ENCODE measurements at regions not wholly inside any gene's neighbourhood (a gene's known extent, or its start where the extent isn't known, plus 50 kb on each side); places are given as distances from the start of the nearest gene placed in this dataset.

DNA sequence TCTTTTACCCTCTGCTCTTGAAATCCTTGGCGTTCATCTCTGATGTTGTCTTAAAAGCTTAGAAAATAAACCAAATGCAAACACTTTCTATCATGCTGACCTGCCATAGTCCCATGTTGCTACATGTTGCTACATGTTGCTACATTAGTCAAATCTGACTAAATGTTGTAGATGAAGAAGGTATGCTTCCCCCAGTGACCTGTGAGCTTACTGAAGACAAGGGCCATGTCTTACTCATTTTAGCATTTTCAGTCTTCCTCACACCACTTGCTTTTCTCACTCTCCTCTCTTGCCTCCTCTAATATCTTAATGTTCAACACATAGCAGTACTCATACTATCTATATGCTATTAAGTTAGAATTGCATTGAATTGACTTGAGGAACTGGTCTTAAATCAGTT is 346.4 kb upstream of the MTNR1B start:
- no peak for DNase-seq (ENCODE audit: low read depth)

GRCh38 chr11:92625894-92626293 is 343.6 kb upstream of the MTNR1B start:
- no peak for DNase-seq (ENCODE audit: low read depth)

DNA sequence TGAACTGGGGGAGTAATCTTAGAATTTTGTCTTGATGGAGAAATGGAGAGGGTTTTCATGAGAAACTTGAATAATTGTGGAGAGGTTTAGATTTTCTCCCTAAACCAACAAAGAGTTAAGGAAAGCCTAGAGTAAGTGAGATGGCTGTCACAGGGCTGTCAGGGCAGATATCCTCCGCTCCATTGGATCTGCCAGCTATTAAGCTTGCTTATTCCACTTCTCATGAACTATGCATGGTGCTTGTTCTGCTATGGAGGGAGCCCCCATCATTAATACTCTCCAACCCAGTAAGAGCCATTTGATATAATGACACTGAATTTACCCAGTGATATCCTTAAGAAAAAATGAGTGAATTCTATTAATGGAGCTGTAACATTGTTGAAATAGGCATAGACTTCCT is 342.8 kb upstream of the MTNR1B start:
- no peak for DNase-seq (ENCODE audit: low read depth)

GRCh38 chr11:92627615-92628256 is 341.7 kb upstream of the MTNR1B start:
- DNase-seq (ENCODE audit: low read depth): no peak

GRCh38 chr11:92628401-92629292 is 340.8 kb upstream of the MTNR1B start:
- no peak for DNase-seq (ENCODE audit: low read depth)

GRCh38 chr11:92632495-92632894 is 337.0 kb upstream of the MTNR1B start:
- no peak for DNase-seq (ENCODE audit: low read depth)

GRCh38 chr11:92633820-92634219 is 335.6 kb upstream of the MTNR1B start:
- no peak for DNase-seq (ENCODE audit: low read depth)

GRCh38 chr11:92636543-92637188 is 332.8 kb upstream of the MTNR1B start:
- no peak for DNase-seq (ENCODE audit: low read depth)

GRCh38 chr11:92638678-92639077 is 330.8 kb upstream of the MTNR1B start:
- DNase-seq (ENCODE audit: low read depth): no peak

GRCh38 chr11:92642177-92642931 is 327.1 kb upstream of the MTNR1B start:
- no peak for DNase-seq (ENCODE audit: low read depth)

DNA sequence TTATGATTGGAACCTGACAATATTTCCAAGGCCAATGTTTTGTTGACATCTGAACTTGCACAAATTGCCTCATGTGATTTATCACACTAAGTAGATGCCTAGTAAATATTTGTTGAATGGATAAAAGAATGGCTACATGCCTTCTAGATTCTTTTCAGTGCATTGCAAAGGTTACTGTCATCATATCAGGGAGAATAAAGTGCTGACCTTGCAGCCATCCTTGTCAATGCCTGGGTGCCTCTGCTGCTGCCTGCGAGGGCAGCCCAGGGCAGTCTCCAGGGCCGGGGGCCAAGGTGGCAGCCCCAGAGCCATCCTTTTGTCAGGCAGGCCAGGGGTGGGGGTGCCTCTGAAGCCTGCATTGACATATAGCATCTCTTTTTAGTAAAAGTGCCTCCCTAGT is 325.6 kb upstream of the MTNR1B start:
- no peak for DNase-seq (ENCODE audit: low read depth)

DNA sequence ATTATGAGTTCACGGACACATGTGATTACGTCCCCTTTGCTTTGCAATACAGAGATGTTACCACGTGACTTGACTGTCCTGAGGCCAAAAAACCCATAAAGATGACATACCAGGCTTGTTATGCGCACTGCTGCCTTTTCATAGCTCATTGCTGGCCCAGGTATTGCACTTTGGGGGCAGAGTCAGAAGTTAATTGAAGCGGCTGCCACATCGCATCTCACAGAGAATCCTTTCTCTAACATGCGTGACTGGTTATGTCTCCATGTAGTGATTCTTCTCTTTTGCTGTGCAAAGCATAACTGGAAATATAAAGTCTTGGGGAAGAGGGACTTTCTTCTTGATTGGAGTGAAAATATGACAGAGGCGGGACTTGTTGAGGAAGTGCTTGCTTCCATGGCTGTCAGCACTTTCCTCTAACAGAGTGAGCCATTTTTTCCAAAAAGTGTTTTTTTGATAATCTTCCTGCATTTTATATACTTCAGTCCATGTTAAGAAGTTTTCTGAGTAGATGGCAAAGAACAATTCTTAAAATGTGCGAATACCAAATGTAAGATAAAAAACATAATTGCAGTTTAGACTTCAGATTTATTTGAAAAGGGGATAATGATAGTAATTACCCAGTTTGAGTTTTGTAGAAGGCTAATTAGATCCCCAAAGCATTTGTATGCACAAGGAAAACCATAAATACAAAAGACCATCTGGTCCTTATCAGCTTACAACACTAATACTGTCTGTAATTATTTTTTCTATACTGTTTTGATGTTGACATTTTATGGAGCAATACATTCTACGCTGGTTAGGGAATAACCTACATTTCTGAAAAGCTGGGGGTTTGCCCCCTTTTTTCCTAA is 324.6 kb upstream of the MTNR1B start:
- DNase-seq (ENCODE audit: low read depth): no peak

DNA sequence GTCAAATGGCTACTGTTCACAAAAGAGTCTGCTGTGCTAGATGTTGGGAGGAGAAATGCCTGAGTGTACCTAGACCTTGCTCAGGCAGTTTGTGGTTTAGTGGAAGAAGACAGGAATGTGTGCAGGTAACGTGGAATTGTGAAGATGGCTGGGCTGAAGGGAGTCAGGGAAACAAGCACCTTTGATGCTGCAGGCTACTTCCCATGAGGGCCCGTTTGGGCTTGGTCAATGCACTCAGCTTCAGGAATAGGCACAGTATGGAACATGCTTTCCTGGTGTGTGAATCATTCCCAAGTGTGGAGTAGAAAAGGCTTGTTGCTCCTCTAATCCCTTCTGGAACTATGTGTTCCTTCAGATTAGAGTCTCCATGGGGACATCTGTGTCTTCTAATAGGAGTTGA is 318.3 kb upstream of the MTNR1B start:
- DNase-seq (ENCODE audit: low read depth): no peak

- DNase-seq (ENCODE audit: low read depth): no peak
These were observed 316.0 kb upstream of the MTNR1B start for GRCh38 chr11:92653454-92653853.

DNA sequence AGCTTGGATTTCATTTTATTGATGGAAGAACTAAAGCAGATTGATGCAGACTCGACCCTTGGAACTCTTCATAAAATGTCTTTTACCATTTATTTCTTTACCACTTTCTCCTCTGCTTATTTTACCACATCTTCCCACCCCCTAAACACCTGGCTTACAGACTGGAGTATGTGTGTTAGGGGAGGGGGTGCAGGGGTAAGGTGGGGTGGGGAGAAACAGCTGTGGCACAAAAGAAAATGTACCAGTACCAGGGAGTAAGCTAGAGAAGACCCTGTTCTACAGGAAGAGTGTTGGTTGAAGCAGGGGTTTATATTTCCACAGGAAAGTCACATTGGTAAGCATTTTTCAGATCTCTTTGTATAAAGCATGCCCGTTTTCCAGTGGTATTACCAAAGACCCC is 312.7 kb upstream of the MTNR1B start:
- no peak for DNase-seq (ENCODE audit: low read depth)

GRCh38 chr11:92657226-92657625 is 312.2 kb upstream of the MTNR1B start:
- DNase-seq (ENCODE audit: low read depth): no peak

DNA sequence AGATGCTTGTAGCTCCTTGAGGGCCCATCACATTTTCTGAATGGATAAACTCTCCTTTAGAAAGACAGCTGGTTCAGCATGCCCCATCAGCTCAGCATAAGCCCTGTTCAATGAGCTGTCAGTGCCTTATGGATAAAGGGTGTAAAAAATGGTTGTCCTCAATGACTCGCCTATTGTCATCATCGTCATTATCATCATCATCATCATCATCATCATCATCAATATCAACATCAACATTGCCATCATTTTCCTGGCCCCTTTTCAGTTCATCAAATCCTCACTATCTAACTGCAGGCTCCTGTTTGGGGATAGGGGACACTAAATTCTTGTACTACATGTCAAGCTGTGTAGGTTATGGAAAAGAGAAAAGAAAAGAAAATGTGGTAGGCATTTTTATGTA is 310.7 kb upstream of the MTNR1B start:
- no peak for DNase-seq (ENCODE audit: low read depth)

- no peak for DNase-seq (ENCODE audit: low read depth)
These were observed 309.7 kb upstream of the MTNR1B start for GRCh38 chr11:92659793-92660192.

DNA sequence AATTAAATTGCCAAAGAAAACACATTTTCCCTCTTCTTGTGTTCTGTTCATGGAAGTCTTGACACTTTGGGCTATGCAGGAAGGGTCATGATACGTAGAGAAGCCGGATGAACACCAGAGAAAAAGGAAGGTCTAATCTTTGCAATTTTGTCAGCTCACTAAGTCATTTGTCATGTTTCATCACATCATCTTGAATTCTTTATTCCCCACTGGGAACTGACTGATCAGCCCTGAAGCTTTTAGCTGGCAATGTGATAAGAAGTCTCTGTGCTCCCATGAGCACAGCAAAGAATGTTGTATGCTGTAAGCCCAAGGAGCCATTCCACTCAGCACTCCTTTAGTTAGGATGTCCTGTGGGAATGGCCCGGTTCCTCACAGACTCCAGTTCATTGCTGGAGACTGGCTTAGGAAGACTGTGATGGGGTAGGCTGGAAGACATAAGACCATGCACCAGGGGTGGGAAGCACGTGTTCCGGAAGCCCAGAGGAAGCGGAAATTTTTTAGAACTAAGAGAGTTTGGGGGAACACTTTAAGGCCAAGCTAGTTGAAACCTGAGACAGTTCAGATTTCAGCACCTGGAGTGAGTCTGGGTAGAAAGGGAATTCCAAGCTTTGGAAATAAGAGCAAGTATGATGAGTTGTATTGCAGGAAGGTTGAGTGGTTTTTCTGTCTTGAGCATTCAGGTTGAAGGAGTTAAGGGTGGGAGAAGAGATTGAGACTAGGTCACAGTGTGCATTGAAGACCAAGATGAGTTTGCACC is 306.7 kb upstream of the MTNR1B start:
- DNase-seq (ENCODE audit: low read depth): no peak

GRCh38 chr11:92663539-92663938 is 305.9 kb upstream of the MTNR1B start:
- DNase-seq (ENCODE audit: low read depth): no peak
